WERI-Rb-1 (cell line): ENCODE measurements at regions not wholly inside any gene's neighbourhood (a gene's known extent, or its start where the extent isn't known, plus 50 kb on each side); places are given as distances from the start of the nearest gene placed in this dataset.
"Not testable (repeated sequence)": the region's sequence is repeated elsewhere in the genome, so short reads cannot be mapped to it uniquely, and the experiment has no call there.

ENCODE experiments used
- DNase-seq: peaks from one replicate; pipeline ENCODE4 v3.0.0-alpha.2; 2020
- H3K27ac ChIP-seq: fragments of 250-450 bp; sonication (Bioruptor Pico); 2 replicates; pipeline ENCODE4 v1.5.1; 2020; ENCODE audit warnings: mild to moderate bottlenecking, moderate library complexity
- H3K27me3 ChIP-seq: fragments of 250-450 bp; sonication (Bioruptor Pico); 2 replicates; pipeline ENCODE4 v1.5.1; 2021; ENCODE audit warnings: mild to moderate bottlenecking, low read depth, moderate library complexity; ENCODE audit not compliant: insufficient read depth, severe bottlenecking
- H3K36me3 ChIP-seq: fragments of 250-450 bp; sonication (Bioruptor Pico); 2 replicates; pipeline ENCODE4 v1.5.1; 2020; ENCODE audit warnings: mild to moderate bottlenecking, moderate library complexity
- H3K4me3 ChIP-seq: 2 replicates; pipeline ENCODE4 v1.5.1; 2011; ENCODE audit warnings: low read depth, mild to moderate bottlenecking, control low read depth, low read length
- H3K9me3 ChIP-seq: fragments of 250-450 bp; sonication (Bioruptor Pico); 2 replicates; pipeline ENCODE4 v1.5.1; 2021; ENCODE audit warnings: mild to moderate bottlenecking, moderate library complexity; ENCODE audit not compliant: severe bottlenecking
- TF ChIP-seq, protein P1 (sequence below): IDR thresholded peaks from 2 replicates; pipeline ENCODE4 v1.5.1; 2011; ENCODE audit warnings: low read depth, mild to moderate bottlenecking, control low read depth, inconsistent platforms, low read length

DNA sequence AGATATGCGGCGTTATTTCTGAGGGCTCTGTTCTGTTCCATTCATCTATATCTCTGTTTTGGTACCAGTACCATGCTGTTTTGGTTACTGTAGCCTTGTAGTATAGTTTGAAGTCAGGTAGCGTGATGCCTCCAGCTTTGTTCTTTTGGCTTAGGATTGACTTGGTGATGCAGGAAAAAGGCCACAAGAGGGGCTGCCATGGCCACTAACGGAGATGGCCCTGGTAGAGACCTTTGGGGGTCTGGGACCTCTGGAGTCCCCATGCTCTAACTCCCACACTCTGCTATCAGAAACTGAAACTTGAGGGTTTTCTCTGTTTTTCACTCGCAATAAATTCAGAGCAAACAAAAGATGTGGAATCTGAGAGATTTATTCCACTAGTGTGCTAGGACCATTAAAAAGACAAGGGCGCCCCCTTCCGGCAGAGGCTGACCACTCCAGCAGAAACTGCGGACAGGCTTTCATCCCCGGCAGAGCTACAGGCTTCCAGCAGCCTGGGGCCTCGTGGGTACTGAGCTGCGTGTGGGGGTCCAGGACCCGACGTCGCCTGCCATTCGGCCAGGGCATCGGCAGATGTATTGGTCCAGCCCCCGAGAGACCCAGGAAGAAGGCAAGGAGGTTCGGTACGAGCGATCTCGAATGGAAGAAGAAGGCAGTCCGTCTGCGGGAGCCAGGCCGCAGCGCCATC is 775.1 kb downstream of the EPHA7 start:
- peak; percentile 86 for DNase-seq
- TF ChIP-seq, protein P1, sequence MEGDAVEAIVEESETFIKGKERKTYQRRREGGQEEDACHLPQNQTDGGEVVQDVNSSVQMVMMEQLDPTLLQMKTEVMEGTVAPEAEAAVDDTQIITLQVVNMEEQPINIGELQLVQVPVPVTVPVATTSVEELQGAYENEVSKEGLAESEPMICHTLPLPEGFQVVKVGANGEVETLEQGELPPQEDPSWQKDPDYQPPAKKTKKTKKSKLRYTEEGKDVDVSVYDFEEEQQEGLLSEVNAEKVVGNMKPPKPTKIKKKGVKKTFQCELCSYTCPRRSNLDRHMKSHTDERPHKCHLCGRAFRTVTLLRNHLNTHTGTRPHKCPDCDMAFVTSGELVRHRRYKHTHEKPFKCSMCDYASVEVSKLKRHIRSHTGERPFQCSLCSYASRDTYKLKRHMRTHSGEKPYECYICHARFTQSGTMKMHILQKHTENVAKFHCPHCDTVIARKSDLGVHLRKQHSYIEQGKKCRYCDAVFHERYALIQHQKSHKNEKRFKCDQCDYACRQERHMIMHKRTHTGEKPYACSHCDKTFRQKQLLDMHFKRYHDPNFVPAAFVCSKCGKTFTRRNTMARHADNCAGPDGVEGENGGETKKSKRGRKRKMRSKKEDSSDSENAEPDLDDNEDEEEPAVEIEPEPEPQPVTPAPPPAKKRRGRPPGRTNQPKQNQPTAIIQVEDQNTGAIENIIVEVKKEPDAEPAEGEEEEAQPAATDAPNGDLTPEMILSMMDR, result peak; percentile 70
- H3K36me3 ChIP-seq, H3K9me3 ChIP-seq, H3K27ac ChIP-seq, H3K27me3 ChIP-seq: not testable (repeated sequence)
- H3K4me3 ChIP-seq, result peak overlapping the region; percentile 4; the same call in 1 of the 2 replicates

DNA sequence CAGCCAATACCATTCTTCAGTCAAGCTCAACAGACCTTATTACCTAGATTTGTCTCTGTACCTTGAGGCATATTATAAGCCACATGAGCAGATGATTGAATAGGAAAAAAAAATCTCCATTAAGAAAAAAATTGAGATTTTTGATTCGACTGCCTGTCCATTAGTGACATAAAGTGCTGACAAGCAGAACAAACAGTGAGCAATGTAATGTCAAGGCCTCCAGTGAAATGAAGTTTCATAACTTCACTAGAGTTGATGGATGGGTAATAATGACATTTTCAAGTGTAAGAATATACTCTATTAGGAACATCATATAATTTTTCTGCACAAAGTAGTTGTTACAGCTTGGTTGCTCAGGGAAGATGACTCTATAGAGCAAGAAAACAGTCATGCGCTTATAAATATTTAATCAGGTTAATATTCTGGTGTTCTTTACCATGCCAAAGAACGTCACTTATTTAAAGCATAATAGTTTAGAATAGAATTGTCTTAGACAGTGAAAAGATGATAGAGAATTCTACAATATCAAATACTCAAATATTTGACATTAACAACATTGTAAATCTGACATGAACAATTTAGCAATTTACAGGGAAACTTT is 783.7 kb downstream of the EPHA7 start:
- Histone ChIP-seq H3K36me3 (no peaks in the 10 kb centered on the region), H3K4me3 (no peak overlapping the region), H3K27ac (no peak overlapping the region), H3K27me3 (no peaks in the 10 kb centered on the region), H3K9me3 (no peaks in the 10 kb centered on the region)
- TF ChIP-seq, protein P1, result no peak
- DNase-seq, result no peak

- Histone ChIP-seq H3K4me3 (no peak overlapping the region), H3K36me3 (no peaks in the 10 kb centered on the region), H3K27me3 (no peaks in the 10 kb centered on the region), H3K27ac (no peak overlapping the region), H3K9me3 (no peaks in the 10 kb centered on the region)
- DNase-seq, result no peak
- TF ChIP-seq, protein P1, result no peak
These were observed 784.8 kb downstream of the EPHA7 start for GRCh38 chr6:92634561-92634960.

DNA sequence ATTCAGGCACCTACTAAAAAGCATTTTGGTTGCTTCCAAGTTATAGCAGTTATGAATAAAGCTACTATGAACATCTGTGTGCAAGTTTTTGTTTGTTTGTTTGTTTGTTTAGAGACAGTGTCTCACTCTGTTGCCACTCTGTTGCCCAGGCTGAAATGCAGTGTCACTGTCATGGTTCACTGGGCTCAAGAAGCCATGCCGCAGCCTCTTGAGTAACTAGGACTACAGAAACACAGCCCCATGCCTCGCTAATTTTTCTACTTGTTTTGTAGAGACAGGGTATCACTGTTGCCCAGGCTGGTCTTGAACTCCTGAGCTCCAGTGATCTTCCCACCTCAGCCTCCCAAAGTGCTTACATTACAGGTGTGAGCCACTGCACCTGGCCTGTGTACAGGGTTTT is 795.9 kb downstream of the EPHA7 start:
- TF ChIP-seq, protein P1, result no peak
- H3K9me3 ChIP-seq, result no peaks in the 10 kb centered on the region
- H3K27ac ChIP-seq, result no peak overlapping the region
- no peak overlapping the region for H3K4me3 ChIP-seq
- H3K36me3 ChIP-seq, result no peaks in the 10 kb centered on the region
- no peak for DNase-seq
- H3K27me3 ChIP-seq, result no peaks in the 10 kb centered on the region

GRCh38 chr6:92617721-92618120 is 801.6 kb downstream of the EPHA7 start:
- Histone ChIP-seq H3K4me3 (no peak overlapping the region), H3K9me3 (no peaks in the 10 kb centered on the region), H3K36me3 (no peaks in the 10 kb centered on the region), H3K27ac (no peak overlapping the region), H3K27me3 (no peaks in the 10 kb centered on the region)
- no peak for DNase-seq
- TF ChIP-seq, protein P1, result no peak
